Endothelial cell (in vitro differentiated cells): ENCODE measurements at regions not wholly inside any gene's neighbourhood (a gene's known extent, or its start where the extent isn't known, plus 50 kb on each side); places are given as distances from the start of the nearest gene placed in this dataset.
A peak's percentile ranks its signal among the peaks of the same experiment; 100 is the strongest.

ENCODE experiments used
- DNase-seq: peaks from one replicate; pipeline ENCODE4 v3.0.0; 2021; ENCODE audit warnings: low spot score
- H3K27ac Mint-ChIP-seq: one replicate; pipeline ENCODE4 v1.8.0; 2021; ENCODE audit warnings: mixed read lengths, inconsistent platforms; ENCODE audit not compliant: unreplicated experiment
- H3K27me3 Mint-ChIP-seq: one replicate; pipeline ENCODE4 v1.8.0; 2021; ENCODE audit warnings: mild to moderate bottlenecking, moderate library complexity, mixed read lengths, inconsistent platforms; ENCODE audit not compliant: unreplicated experiment
- H3K36me3 Mint-ChIP-seq: one replicate; pipeline ENCODE4 v1.8.0; 2021; ENCODE audit warnings: mild to moderate bottlenecking, low read depth, mixed read lengths, inconsistent platforms; ENCODE audit not compliant: unreplicated experiment
- H3K4me1 Mint-ChIP-seq: one replicate; pipeline ENCODE4 v1.8.0; 2021; ENCODE audit warnings: mild to moderate bottlenecking, mixed read lengths, inconsistent platforms; ENCODE audit not compliant: unreplicated experiment
- H3K4me3 Mint-ChIP-seq: one replicate; pipeline ENCODE4 v1.8.0; 2021; ENCODE audit warnings: mild to moderate bottlenecking, mixed read lengths, inconsistent platforms; ENCODE audit not compliant: unreplicated experiment
- H3K9me3 Mint-ChIP-seq: one replicate; pipeline ENCODE4 v1.8.0; 2021; ENCODE audit warnings: mixed read lengths, inconsistent platforms; ENCODE audit not compliant: unreplicated experiment
- CTCF ChIP-seq: fragments of 200-600 bp; sonication (generic); IDR thresholded peaks from one replicate; pipeline ENCODE4 v1.5.0; 2021; ENCODE audit warnings: antibody characterized with exemption; ENCODE audit not compliant: unreplicated experiment

- TF ChIP-seq CTCF: peak; percentile 79
- peak; percentile 57 for DNase-seq
- Mint-ChIP-seq H3K9me3 (no peaks in the 10 kb centered on the region), H3K4me3 (no peak overlapping the region), H3K4me1 (no peaks in the 10 kb centered on the region), H3K27me3 (peaks cover 1% of the 10 kb centered on the region), H3K36me3 (no peaks in the 10 kb centered on the region), H3K27ac (no peak overlapping the region)
These were observed 311.8 kb downstream of the LNPK start for GRCh38 chr2:175690113-175690837.

GRCh38 chr2:175688243-175688642 lies 313.8 kb downstream of the LNPK start:
- no peaks in the 10 kb centered on the region for H3K36me3 Mint-ChIP-seq
- no peak overlapping the region for H3K4me3 Mint-ChIP-seq
- H3K4me1 Mint-ChIP-seq: no peaks in the 10 kb centered on the region
- no peak for DNase-seq
- no peak for TF ChIP-seq CTCF
- no peak overlapping the region for H3K27ac Mint-ChIP-seq
- H3K27me3 Mint-ChIP-seq: peaks cover 1% of the 10 kb centered on the region
- H3K9me3 Mint-ChIP-seq: no peaks in the 10 kb centered on the region

GRCh38 chr2:175687465-175687864 lies 314.6 kb downstream of the LNPK start:
- Mint-ChIP-seq H3K27ac (no peak overlapping the region), H3K4me1 (no peaks in the 10 kb centered on the region), H3K9me3 (no peaks in the 10 kb centered on the region), H3K27me3 (peaks cover 1% of the 10 kb centered on the region), H3K36me3 (no peaks in the 10 kb centered on the region), H3K4me3 (no peak overlapping the region)
- no peak for TF ChIP-seq CTCF
- no peak for DNase-seq

- no peak overlapping the region for H3K27ac Mint-ChIP-seq
- no peak for TF ChIP-seq CTCF
- DNase-seq: no peak
- no peaks in the 10 kb centered on the region for H3K9me3 Mint-ChIP-seq
- no peaks in the 10 kb centered on the region for H3K4me1 Mint-ChIP-seq
- peaks cover 1% of the 10 kb centered on the region for H3K27me3 Mint-ChIP-seq
- no peak overlapping the region for H3K4me3 Mint-ChIP-seq
- no peaks in the 10 kb centered on the region for H3K36me3 Mint-ChIP-seq
These were observed 316.1 kb downstream of the LNPK start for GRCh38 chr2:175686002-175686401.

GRCh38 chr2:175684466-175684865 lies 317.6 kb downstream of the LNPK start:
- Mint-ChIP-seq H3K27ac (no peak overlapping the region), H3K4me3 (no peak overlapping the region), H3K27me3 (peaks cover 1% of the 10 kb centered on the region), H3K9me3 (no peaks in the 10 kb centered on the region), H3K36me3 (no peaks in the 10 kb centered on the region), H3K4me1 (no peaks in the 10 kb centered on the region)
- DNase-seq: no peak
- TF ChIP-seq CTCF: no peak
